Suppressor macrophage treated with lipopolysaccharide for 1 hour (primary cell): ENCODE measurements at regions not wholly inside any gene's neighbourhood (a gene's known extent, or its start where the extent isn't known, plus 50 kb on each side); places are given as distances from the start of the nearest gene placed in this dataset.
A peak's percentile ranks its signal among the peaks of the same experiment; 100 is the strongest.
"Not testable (repeated sequence)": the region's sequence is repeated elsewhere in the genome, so short reads cannot be mapped to it uniquely, and the experiment has no call there.

Source experiments
- DNase-seq, 3 donors: peaks; one replicate each; pipeline ENCODE4 v3.0.0-alpha.2; 2020 to 2022

DNA sequence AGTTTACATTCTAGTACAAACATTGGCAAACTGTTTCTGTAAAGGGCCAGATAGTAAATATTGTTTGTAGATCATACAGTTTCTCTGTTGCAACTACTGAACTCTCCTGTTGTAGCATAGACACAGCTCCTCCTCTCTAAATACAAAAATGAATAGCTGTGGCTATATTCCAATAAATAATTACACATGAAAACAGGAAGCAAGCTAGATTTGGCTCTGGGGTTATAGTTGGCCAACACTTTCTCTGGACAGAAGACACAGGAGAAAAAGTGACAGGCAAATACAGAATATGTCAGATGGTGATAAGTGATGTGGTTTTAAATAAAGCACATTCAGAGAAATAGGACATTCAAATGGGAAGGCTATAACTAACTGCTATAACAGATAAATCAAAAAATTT, 957.0 kb downstream of the LTN1 start:
- not testable (repeated sequence) for DNase-seq

GRCh38 chr21:28034916-28035315, 957.8 kb downstream of the LTN1 start:
- DNase-seq, result not testable (repeated sequence)

GRCh38 chr21:28034334-28034733, 958.3 kb downstream of the LTN1 start:
- not testable (repeated sequence) for DNase-seq

DNA sequence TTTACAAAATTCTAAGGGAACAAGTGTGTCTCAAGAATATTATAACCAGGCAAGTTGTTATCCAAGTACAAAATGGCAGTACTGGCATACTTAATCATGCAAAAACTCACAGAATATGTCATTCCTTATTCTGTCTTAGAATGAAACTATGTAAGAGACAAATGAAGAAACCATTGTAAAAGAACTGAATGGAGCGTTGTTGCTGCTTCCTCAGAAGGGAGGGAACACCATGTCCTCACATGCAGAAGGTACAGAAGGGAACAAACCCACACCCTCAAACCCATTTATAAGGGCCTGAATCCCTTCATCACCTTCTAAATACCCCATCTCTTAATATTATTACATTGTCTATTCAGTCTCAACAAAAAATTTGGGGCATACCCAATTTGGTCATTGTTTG, 960.0 kb downstream of the LTN1 start:
- not testable (repeated sequence) for DNase-seq

DNA sequence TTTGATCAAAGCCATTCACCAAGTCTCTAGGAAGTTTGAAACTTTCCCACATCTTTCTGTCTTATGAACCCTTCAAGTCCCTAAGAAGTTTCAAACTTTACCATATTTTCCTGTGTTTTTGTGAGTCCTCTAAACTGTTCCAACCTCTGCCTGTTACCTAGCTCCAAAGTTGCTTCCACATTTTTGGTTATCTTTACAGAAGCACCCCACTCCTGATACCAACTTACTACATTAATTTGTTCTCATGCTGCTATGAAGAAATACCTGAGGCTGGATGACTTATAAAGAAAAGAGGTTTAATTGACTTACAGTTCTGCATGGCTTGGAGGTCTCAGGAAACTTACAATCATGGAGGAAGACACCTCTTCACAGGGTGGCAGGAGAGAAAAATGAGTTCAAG, 961.6 kb downstream of the LTN1 start:
- not testable (repeated sequence) for DNase-seq

DNA sequence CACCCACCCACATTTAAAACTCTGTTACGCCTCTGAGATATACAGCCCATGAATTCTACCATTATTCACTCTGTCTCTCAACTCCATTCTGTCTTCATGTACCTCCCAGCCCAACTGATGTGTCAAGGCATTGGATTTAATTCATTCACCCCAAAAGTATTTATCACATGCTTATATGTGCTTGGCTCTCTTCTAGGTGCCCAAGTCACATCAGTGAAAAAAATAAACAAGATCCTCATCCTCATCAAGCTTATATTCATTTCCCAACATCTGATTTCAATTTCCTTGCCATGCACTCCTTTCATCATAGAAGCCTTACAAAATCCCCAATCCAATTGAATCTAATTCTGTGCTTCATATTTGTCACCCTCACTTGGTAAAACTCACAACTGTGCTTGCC, 967.6 kb downstream of the LTN1 start:
- DNase-seq, result no peak

GRCh38 chr21:28018741-28019669, 973.7 kb downstream of the LTN1 start:
- DNase-seq, result no peak

GRCh38 chr21:28018213-28018612, 974.5 kb downstream of the LTN1 start:
- no peak for DNase-seq

- DNase-seq, result no peak
Observed at GRCh38 chr21:28016571-28016970, 976.1 kb downstream of the LTN1 start.

DNA sequence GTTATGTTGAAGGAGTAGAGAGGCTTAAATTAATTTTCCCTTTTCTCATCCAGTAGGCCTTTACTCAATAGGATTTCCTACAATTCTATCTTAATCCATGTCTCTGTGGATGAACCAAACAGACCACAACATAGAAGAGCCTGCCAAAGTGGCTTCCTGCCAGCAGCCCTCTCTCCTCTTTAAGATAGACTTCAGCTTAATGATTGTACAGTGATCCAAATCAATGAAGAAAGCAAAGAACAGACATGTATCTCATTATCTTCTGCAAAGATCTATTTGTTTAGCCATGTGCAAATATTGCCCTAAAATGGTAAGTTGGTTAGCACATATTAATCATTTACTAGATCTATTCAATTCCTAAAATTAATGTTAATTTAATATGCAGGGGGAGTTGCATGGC, 979.6 kb downstream of the LTN1 start:
- DNase-seq, result not testable (repeated sequence)

- not testable (repeated sequence) for DNase-seq
Observed at GRCh38 chr21:28011970-28012369, 980.7 kb downstream of the LTN1 start.

DNA sequence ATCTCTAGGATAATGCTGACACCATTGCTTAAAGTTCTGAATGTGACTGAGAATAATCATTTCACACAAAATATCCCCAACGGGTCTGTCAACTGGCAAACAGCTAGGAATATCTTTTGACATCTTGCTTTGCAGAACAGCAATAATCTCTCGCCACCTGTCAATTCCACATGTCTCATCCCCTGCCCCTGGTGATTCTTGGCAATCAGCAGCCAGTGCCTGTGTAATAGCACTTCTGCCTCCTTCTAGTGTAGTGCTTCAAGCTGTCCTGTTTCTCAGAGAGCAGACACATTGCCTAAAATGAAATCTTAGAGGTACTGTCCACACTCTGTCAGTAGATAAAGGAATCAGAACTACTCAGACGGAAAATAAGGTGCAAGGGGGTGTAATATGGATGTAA, 984.4 kb downstream of the LTN1 start:
- DNase-seq, result not testable (repeated sequence)

GRCh38 chr21:28003627-28004026, 989.0 kb downstream of the LTN1 start:
- not testable (repeated sequence) for DNase-seq

DNA sequence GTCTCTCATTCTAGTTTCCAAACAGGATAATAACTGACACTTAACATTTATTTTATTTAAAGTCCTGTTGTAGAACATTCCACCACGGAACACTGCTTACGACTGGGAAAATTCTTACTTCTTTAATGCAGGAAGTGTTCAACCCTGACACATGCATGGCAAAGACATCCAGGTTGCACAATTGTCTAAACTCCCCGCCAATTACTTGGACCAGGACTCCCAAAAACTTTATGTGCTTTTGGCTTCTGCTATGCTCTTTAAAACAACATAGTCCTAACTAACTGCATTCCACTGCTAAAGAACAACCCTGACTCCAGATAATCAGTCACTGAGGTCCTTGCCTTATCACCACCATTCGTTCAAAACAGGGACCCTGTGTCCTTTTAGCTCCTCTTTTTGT, 995.8 kb downstream of the LTN1 start:
- not testable (repeated sequence) for DNase-seq

GRCh38 chr21:27984663-27985325, 1007.9 kb downstream of the LTN1 start:
- not testable (repeated sequence) for DNase-seq

DNA sequence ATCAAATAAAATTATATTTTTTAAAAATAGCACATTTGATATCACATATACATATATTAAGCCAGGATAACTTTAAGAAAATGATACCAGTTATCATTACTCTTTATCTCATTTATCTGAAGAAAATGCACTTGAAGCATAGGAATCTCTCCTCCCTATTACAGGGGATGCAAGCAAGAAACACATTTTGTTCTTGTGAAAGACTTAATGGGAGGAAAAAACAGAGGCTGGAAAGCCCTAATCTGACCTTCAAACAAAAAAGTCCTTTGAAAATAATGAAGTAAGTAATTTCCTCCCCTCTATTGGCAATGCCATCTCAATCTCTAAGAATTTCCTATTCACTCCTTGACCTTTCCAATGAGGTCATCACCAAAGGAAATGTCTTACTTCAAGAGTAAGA, 1012.6 kb upstream of the ADAMTS5 start:
- not testable (repeated sequence) for DNase-seq

- DNase-seq, result no peak
Observed at GRCh38 chr21:27975514-27975913, 1008.6 kb upstream of the ADAMTS5 start.

DNA sequence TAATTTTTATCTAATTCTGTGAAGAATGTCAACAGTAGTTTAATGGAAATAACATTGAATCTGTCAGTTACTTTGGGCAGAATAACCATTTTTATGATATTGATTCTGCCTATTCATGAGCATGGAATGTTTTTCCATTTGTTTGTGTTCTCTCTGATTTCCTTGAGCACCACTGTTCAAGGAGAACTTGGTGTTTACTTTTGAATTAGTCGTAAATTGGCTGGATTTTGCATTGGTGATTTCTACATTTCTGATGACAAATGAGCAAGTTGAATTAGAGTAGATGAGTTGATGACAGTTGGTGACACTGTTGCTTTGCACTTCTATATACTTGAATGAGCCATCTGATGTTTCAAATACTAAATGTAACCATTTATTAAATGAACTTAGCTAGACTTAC, 1007.3 kb upstream of the ADAMTS5 start:
- not testable (repeated sequence) for DNase-seq

GRCh38 chr21:27968240-27968639, 1001.4 kb upstream of the ADAMTS5 start:
- not testable (repeated sequence) for DNase-seq

- no peak for DNase-seq
Observed at GRCh38 chr21:27954543-27955165, 987.8 kb upstream of the ADAMTS5 start.

GRCh38 chr21:27953340-27954045, 986.6 kb upstream of the ADAMTS5 start:
- DNase-seq, result peak; percentile 14 to 48 (median 29)

- DNase-seq, result not testable (repeated sequence)
Observed at GRCh38 chr21:27949093-27949492, 982.2 kb upstream of the ADAMTS5 start.
